ENCODE measurements at regions not wholly inside any gene's neighbourhood (a gene's known extent, or its start where the extent isn't known, plus 50 kb on each side); places are given as distances from the start of the nearest gene placed in this dataset.
A peak's percentile ranks its signal among the peaks of the same experiment; 100 is the strongest.
"Not testable (repeated sequence)": the region's sequence is repeated elsewhere in the genome, so short reads cannot be mapped to it uniquely, and the experiment has no call there.

GRCh38 chr4:190120537-190121001 lies 53.0 kb upstream of the DUX4 start:
- H4K20me1 ChIP-seq (ENCODE audit: insufficient read depth, low read length): not testable (repeated sequence)
- ATAC-seq: peak; percentile 87
- WGBS (ENCODE audit: low lambda C conversion rate): 70% methylated on average over 7 of the region's 37 CpGs

More at GRCh38 chr4:190120537-190121001, 53.0 kb upstream of the DUX4 start:
- H3K9ac ChIP-seq (ENCODE audit: insufficient read depth, low read depth, low read length); POLR2A ChIA-PET; H3K4me2 ChIP-seq (ENCODE audit: low read depth, low read length); H3K4me3 ChIP-seq (replicated peaks in 1 of 3; ENCODE audit: insufficient read depth in 1 of 3, low read depth in 2 of 3, low read length in 3 of 3); H2AFZ ChIP-seq (ENCODE audit: low read length); CTCF ChIA-PET (ENCODE audit: low intra/inter-chr PET ratio, low total read pairs); H3K36me3 ChIP-seq (replicated peaks in 1 of 2; ENCODE audit: control insufficient read depth in 1 of 2, insufficient read depth in 2 of 2, low read length in 2 of 2); H3K4me1 ChIP-seq (ENCODE audit: insufficient read depth, low read length); H3K79me2 ChIP-seq (ENCODE audit: insufficient read depth, low read length); FAIRE-seq; H3K27ac ChIP-seq (ENCODE audit: extremely low read length, insufficient read depth, low read length); H3K27me3 ChIP-seq (ENCODE audit: control insufficient read depth in 1 of 2, insufficient read depth in 2 of 2, low read length in 2 of 2); in situ Hi-C loops (cut with HindIII; ENCODE audit: extremely low pct_ligation_motif_present, low pct_unique_long_range_greater_than_20kb); BruUV-seq (replicated peaks); intact Hi-C loops (cut with micrococcal nuclease; ENCODE audit: unreplicated experiment): not testable (repeated sequence)
- peaks cover 22% of the 10 kb centered on the region for H3K9me3 ChIP-seq (ENCODE audit: low read length)
- TF ChIP-seq ZBTB33 (CRISPR knock-in tag; IDR thresholded peaks at IDR 0.05) (peak; percentile 99), ADNP (CRISPR knock-in tag; IDR thresholded peaks at IDR 0.05) (0 out of 2 replicates have a peak, but pooled peaks have one; percentile 26), HOXA3 (CRISPR knock-in tag; IDR thresholded peaks at IDR 0.05) (peak; percentile 69), SETDB1 (CRISPR knock-in tag; IDR thresholded peaks at IDR 0.05; ENCODE audit: borderline replicate concordance) (peak; percentile 93), HNRNPLL (IDR thresholded peaks at IDR 0.05; ENCODE audit: low read depth, low read length, poor library complexity, severe bottlenecking) (peak; percentile 34), HNRNPL (IDR thresholded peaks at IDR 0.05; ENCODE audit: low read depth, low read length) (0 out of 2 replicates have a peak, but pooled peaks have one; percentile 60)
- TF ChIP-seq, protein P1, sequence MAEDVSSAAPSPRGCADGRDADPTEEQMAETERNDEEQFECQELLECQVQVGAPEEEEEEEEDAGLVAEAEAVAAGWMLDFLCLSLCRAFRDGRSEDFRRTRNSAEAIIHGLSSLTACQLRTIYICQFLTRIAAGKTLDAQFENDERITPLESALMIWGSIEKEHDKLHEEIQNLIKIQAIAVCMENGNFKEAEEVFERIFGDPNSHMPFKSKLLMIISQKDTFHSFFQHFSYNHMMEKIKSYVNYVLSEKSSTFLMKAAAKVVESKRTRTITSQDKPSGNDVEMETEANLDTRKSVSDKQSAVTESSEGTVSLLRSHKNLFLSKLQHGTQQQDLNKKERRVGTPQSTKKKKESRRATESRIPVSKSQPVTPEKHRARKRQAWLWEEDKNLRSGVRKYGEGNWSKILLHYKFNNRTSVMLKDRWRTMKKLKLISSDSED (CRISPR knock-in tag; IDR thresholded peaks at IDR 0.05): peak; percentile 75; the same call in 1 of the 2 replicates
- TF ChIP-seq, protein P2, sequence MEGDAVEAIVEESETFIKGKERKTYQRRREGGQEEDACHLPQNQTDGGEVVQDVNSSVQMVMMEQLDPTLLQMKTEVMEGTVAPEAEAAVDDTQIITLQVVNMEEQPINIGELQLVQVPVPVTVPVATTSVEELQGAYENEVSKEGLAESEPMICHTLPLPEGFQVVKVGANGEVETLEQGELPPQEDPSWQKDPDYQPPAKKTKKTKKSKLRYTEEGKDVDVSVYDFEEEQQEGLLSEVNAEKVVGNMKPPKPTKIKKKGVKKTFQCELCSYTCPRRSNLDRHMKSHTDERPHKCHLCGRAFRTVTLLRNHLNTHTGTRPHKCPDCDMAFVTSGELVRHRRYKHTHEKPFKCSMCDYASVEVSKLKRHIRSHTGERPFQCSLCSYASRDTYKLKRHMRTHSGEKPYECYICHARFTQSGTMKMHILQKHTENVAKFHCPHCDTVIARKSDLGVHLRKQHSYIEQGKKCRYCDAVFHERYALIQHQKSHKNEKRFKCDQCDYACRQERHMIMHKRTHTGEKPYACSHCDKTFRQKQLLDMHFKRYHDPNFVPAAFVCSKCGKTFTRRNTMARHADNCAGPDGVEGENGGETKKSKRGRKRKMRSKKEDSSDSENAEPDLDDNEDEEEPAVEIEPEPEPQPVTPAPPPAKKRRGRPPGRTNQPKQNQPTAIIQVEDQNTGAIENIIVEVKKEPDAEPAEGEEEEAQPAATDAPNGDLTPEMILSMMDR (CRISPR knock-in tag; IDR thresholded peaks at IDR 0.05): peak; percentile 17; the same call in 1 of the 2 replicates
- DNase-seq (ENCODE audit: low spot score): peak; percentile 50
